Activated T-helper 2 cell treated with anti-CD3 and anti-CD28 coated beads, Interferon-gamma antibody, Interleukin-2, Interleukin-4, amounts not matched to agents 10 μg/mL and 5 μg/mL and 100 μg/mL, durations not matched to agents 14 hours and 24 hours and 36 hours (primary cell): ENCODE measurements at regions not wholly inside any gene's neighbourhood (a gene's known extent, or its start where the extent isn't known, plus 50 kb on each side); places are given as distances from the start of the nearest gene placed in this dataset.

Experiments
- DNase-seq: peaks from one replicate; pipeline ENCODE4 v3.0.0; 2021; ENCODE audit warnings: low spot score
- H3K27ac Mint-ChIP-seq: one replicate; pipeline ENCODE4 v1.8.0; 2021; ENCODE audit warnings: mixed read lengths
- H3K27me3 Mint-ChIP-seq: one replicate; pipeline ENCODE4 v1.8.0; 2021; ENCODE audit warnings: low read depth, mixed read lengths
- H3K36me3 Mint-ChIP-seq: one replicate; pipeline ENCODE4 v1.8.0; 2021; ENCODE audit warnings: low read depth, mixed read lengths
- H3K4me1 Mint-ChIP-seq: one replicate; pipeline ENCODE4 v1.8.0; 2021; ENCODE audit warnings: low read depth, mixed read lengths
- H3K4me3 Mint-ChIP-seq: one replicate; pipeline ENCODE4 v1.8.0; 2021; ENCODE audit warnings: low read depth, mild to moderate bottlenecking, moderate library complexity, mixed read lengths
- H3K9me3 Mint-ChIP-seq: one replicate; pipeline ENCODE4 v1.8.0; 2021; ENCODE audit warnings: mixed read lengths
- intact Hi-C: fragments of 100-400 bp; cut with micrococcal nuclease; formaldehyde crosslinking; loops from one replicate; pipeline ENCODE4 v1.15.1; 2023

DNA sequence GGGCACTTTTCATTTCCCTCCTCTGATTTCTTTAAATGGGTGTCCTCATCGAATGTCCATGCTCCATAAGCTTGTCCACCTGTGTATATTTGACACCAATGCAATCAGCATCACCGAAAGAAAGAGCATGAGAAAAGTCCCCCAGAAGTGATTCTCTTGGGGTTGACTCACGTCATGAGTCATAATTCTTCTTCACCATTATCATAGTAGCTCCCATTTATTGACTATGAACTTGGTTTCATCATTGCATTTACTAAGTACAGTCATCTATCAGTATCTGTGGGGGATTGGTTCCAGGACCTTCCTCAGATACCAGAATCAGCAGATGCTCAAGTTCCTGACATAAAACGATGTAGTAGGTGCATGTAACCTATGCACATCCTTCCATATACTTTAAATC, 372.5 kb upstream of the CFAP20DC start:
- H3K27me3 Mint-ChIP-seq: no peaks in the 10 kb centered on the region
- peaks cover 43% of the 10 kb centered on the region for H3K4me1 Mint-ChIP-seq
- no peaks in the 10 kb centered on the region for H3K9me3 Mint-ChIP-seq
- intact Hi-C loops: loop anchor here (1.0 kb wide), 1 partner anchor 29 kb away; no protein-coding TSS in a partner anchor
- no peak overlapping the region for H3K4me3 Mint-ChIP-seq
- H3K27ac Mint-ChIP-seq: no peak overlapping the region
- no peaks in the 10 kb centered on the region for H3K36me3 Mint-ChIP-seq
- no peak for DNase-seq

GRCh38 chr3:59418836-59419235, 369.0 kb upstream of the CFAP20DC start:
- Mint-ChIP-seq H3K27ac (no peak overlapping the region), H3K9me3 (no peaks in the 10 kb centered on the region), H3K36me3 (no peaks in the 10 kb centered on the region), H3K4me1 (peaks cover 13% of the 10 kb centered on the region), H3K4me3 (no peak overlapping the region), H3K27me3 (peaks cover 2% of the 10 kb centered on the region)
- no peak for DNase-seq
- intact Hi-C loops: no loop called here

GRCh38 chr3:59412516-59412915, 362.7 kb upstream of the CFAP20DC start:
- no peaks in the 10 kb centered on the region for H3K36me3 Mint-ChIP-seq
- H3K9me3 Mint-ChIP-seq: no peaks in the 10 kb centered on the region
- intact Hi-C loops: no loop called here
- H3K27me3 Mint-ChIP-seq: peaks cover 2% of the 10 kb centered on the region
- H3K4me3 Mint-ChIP-seq: no peak overlapping the region
- peaks cover 4% of the 10 kb centered on the region for H3K4me1 Mint-ChIP-seq
- H3K27ac Mint-ChIP-seq: no peak overlapping the region
- DNase-seq: no peak

GRCh38 chr3:59411694-59412093, 361.9 kb upstream of the CFAP20DC start:
- H3K9me3 Mint-ChIP-seq: no peaks in the 10 kb centered on the region
- H3K4me1 Mint-ChIP-seq: peaks cover 13% of the 10 kb centered on the region
- H3K36me3 Mint-ChIP-seq: no peaks in the 10 kb centered on the region
- DNase-seq: no peak
- no peak overlapping the region for H3K27ac Mint-ChIP-seq
- no peak overlapping the region for H3K4me3 Mint-ChIP-seq
- no peaks in the 10 kb centered on the region for H3K27me3 Mint-ChIP-seq
- intact Hi-C loops: no loop called here

- DNase-seq: no peak
- intact Hi-C loops: no loop called here
- Mint-ChIP-seq H3K4me3 (no peak overlapping the region), H3K9me3 (no peaks in the 10 kb centered on the region), H3K4me1 (peaks cover 15% of the 10 kb centered on the region), H3K36me3 (no peaks in the 10 kb centered on the region), H3K27ac (no peak overlapping the region), H3K27me3 (no peaks in the 10 kb centered on the region)
Measured at GRCh38 chr3:59411186-59411585, 361.4 kb upstream of the CFAP20DC start.

- H3K27ac Mint-ChIP-seq: no peak overlapping the region
- intact Hi-C loops: no loop called here
- peaks cover 15% of the 10 kb centered on the region for H3K4me1 Mint-ChIP-seq
Measured at GRCh38 chr3:59408047-59408624, 358.3 kb upstream of the CFAP20DC start.

DNA sequence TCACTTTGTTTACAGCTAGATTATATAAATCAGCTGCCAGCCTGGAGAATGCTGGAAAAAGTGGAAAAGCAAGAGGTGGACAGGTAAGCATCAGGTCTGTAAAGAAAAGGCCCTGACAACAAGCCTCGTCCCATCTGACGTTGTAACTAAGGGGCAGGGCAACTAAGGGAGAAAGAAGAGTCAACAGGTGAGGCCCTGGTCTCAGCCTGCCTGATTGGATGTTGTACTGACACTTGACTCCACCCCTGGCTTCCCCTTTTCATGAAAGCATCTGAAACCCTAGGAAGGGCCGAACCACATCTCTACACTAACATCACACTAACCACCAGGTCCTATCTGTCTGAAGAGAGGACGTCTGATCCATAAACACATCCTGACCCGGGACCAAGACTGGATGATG, 357.6 kb upstream of the CFAP20DC start:
- H3K4me3 Mint-ChIP-seq: no peak overlapping the region
- no peak for DNase-seq
- peaks cover 1% of the 10 kb centered on the region for H3K27me3 Mint-ChIP-seq
- H3K9me3 Mint-ChIP-seq: no peaks in the 10 kb centered on the region
- intact Hi-C loops: no loop called here
- H3K36me3 Mint-ChIP-seq: no peaks in the 10 kb centered on the region
- H3K4me1 Mint-ChIP-seq: peaks cover 15% of the 10 kb centered on the region
- H3K27ac Mint-ChIP-seq: no peak overlapping the region

More at GRCh38 chr3:59408047-59408624, 358.3 kb upstream of the CFAP20DC start:
- Mint-ChIP-seq H3K9me3 (no peaks in the 10 kb centered on the region), H3K36me3 (no peaks in the 10 kb centered on the region), H3K27me3 (peaks cover 1% of the 10 kb centered on the region), H3K4me3 (no peak overlapping the region)
- no peak for DNase-seq

DNA sequence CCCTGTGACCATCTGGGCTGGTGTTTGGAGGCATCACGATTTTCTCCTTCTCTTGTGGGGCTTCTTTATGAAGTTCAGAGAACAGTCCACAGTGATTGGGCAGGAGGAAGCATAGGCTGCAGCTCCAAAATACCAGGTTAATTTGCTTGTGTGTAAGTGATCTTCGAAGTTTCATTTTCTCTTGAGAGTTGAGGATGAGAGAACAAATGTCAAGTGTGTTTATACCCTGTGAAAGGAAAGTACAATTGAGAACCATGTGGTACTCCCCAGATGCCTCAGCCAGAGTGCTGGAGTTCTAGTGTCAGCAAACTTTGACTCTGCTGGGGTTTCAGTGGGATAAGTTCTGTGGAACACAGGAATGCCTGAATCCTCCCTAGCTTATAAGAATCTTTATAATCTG, 357.1 kb upstream of the CFAP20DC start:
- Mint-ChIP-seq H3K4me1 (peaks cover 15% of the 10 kb centered on the region), H3K4me3 (no peak overlapping the region), H3K36me3 (no peaks in the 10 kb centered on the region), H3K27me3 (peaks cover 1% of the 10 kb centered on the region), H3K27ac (no peak overlapping the region), H3K9me3 (no peaks in the 10 kb centered on the region)
- intact Hi-C loops: no loop called here
- no peak for DNase-seq

- Mint-ChIP-seq H3K9me3 (no peaks in the 10 kb centered on the region), H3K27ac (no peak overlapping the region), H3K4me3 (no peak overlapping the region), H3K36me3 (no peaks in the 10 kb centered on the region), H3K4me1 (peaks cover 10% of the 10 kb centered on the region), H3K27me3 (peaks cover 1% of the 10 kb centered on the region)
- no peak for DNase-seq
- intact Hi-C loops: no loop called here
Measured at GRCh38 chr3:59404851-59405250, 355.0 kb upstream of the CFAP20DC start.

GRCh38 chr3:59404064-59404463, 354.2 kb upstream of the CFAP20DC start:
- intact Hi-C loops: no loop called here
- H3K4me1 Mint-ChIP-seq: peaks cover 10% of the 10 kb centered on the region
- H3K36me3 Mint-ChIP-seq: no peaks in the 10 kb centered on the region
- H3K4me3 Mint-ChIP-seq: no peak overlapping the region
- H3K27ac Mint-ChIP-seq: no peak overlapping the region
- H3K9me3 Mint-ChIP-seq: no peaks in the 10 kb centered on the region
- H3K27me3 Mint-ChIP-seq: peaks cover 3% of the 10 kb centered on the region
- no peak for DNase-seq

- Mint-ChIP-seq H3K4me3 (no peak overlapping the region), H3K27me3 (peaks cover 8% of the 10 kb centered on the region), H3K9me3 (peaks cover 5% of the 10 kb centered on the region), H3K36me3 (peaks cover 5% of the 10 kb centered on the region), H3K27ac (no peak overlapping the region), H3K4me1 (peaks cover 4% of the 10 kb centered on the region)
- DNase-seq: no peak
- intact Hi-C loops: no loop called here
Measured at GRCh38 chr3:59401924-59402323, 352.1 kb upstream of the CFAP20DC start.

- DNase-seq: no peak
- intact Hi-C loops: no loop called here
- H3K4me3 Mint-ChIP-seq: no peak overlapping the region
- H3K27ac Mint-ChIP-seq: no peak overlapping the region
- H3K4me1 Mint-ChIP-seq: peaks cover 39% of the 10 kb centered on the region
- H3K9me3 Mint-ChIP-seq: peaks cover 11% of the 10 kb centered on the region
- H3K36me3 Mint-ChIP-seq: peaks cover 4% of the 10 kb centered on the region
- H3K27me3 Mint-ChIP-seq: no peaks in the 10 kb centered on the region
Measured at GRCh38 chr3:59392116-59392515, 342.3 kb upstream of the CFAP20DC start.

DNA sequence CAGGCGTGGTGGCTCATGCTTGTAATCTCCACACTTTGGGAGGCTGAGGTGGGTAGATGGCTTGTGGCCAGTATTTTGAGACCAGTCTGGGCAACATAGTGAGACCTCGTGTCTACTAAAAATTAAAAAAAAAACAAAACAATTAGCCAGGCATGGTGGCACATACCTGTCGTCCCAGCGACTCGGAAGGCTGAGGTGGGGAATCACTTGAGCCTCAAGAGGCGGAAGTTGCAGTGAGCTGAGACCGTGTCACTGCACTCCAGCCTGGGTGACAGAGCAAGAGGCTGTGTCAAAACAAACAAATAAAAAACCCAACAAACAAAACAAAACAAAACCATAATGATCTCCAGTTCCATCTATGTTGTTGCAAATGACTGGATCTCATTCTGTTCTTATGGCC, 341.3 kb upstream of the CFAP20DC start:
- Mint-ChIP-seq H3K4me1 (peaks cover 48% of the 10 kb centered on the region), H3K36me3 (peaks cover 4% of the 10 kb centered on the region), H3K9me3 (peaks cover 11% of the 10 kb centered on the region), H3K4me3 (no peak overlapping the region), H3K27me3 (no peaks in the 10 kb centered on the region), H3K27ac (no peak overlapping the region)
- DNase-seq: no peak
- intact Hi-C loops: no loop called here
